Right lobe of liver (tissue), 6 donors: ENCODE measurements at regions not wholly inside any gene's neighbourhood (a gene's known extent, or its start where the extent isn't known, plus 50 kb on each side); places are given as distances from the start of the nearest gene placed in this dataset.
"Not testable (repeated sequence)": the region's sequence is repeated elsewhere in the genome, so short reads cannot be mapped to it uniquely, and the experiment has no call there.

Source experiments
- ATAC-seq, 4 donors: fragments of 200-7000 bp; cut with Tn5 transposase; one replicate each; pipeline ENCODE4 v1.9.1; 2020; ENCODE audit warnings: mild to moderate bottlenecking in 4 of 4, moderate library complexity in 4 of 4
- DNase-seq, 3 donors: peaks; one replicate each; pipeline ENCODE4 v3.0.0-alpha.2; 2020
- H3K27ac ChIP-seq, 3 donors: fragments of 200-600 bp; one replicate each; pipeline ENCODE4 v1.8.0; 2022
- H3K27me3 ChIP-seq, 2 donors: fragments of 200-600 bp; one replicate each; pipeline ENCODE4 v1.8.0; 2022
- H3K36me3 ChIP-seq, 4 donors: fragments of 200-600 bp; sonication (generic) in 1 of 4; one replicate each; pipeline versions ENCODE4 v1.5.1 to v1.8.0; 2017 to 2022; ENCODE audit warnings: control low read depth in 1 of 4
- H3K4me1 ChIP-seq, 4 donors: fragments of 200-600 bp; sonication (generic) in 1 of 4; one replicate each; pipeline versions ENCODE4 v1.5.1 to v1.8.0; 2017 to 2022; ENCODE audit warnings: control low read depth in 1 of 4
- H3K4me3 ChIP-seq, 3 donors: fragments of 200-600 bp; one replicate each; pipeline ENCODE4 v1.8.0; 2022
- H3K9me3 ChIP-seq, 4 donors: fragments of 200-600 bp; sonication (generic) in 1 of 4; one replicate each; pipeline versions ENCODE4 v1.5.1 to v1.8.0; 2017 to 2022; ENCODE audit warnings: control low read depth in 1 of 4
- POLR2A ChIP-seq: fragments of 450-650 bp; IDR thresholded peaks from one replicate; pipeline ENCODE4 v1.6.1; 2017; ENCODE audit warnings: antibody characterized with exemption, mild to moderate bottlenecking
- WGBS: methylation state at CpG from one replicate; pipeline ENCODE4 v1.1.6; 2018; ENCODE audit warnings: low coverage, low lambda C conversion rate; ENCODE audit not compliant: insufficient coverage; ENCODE audit errors: missing lambda C conversion rate; 5-methylcytosine and 5-hydroxymethylcytosine counted together
- intact Hi-C, 2 donors: fragments of 100-400 bp; cut with DNase I; formaldehyde crosslinking; loops; one replicate each; pipeline versions ENCODE4 v1.11.2 to v1.14.1; 2022
- TF ChIP-seq, protein P1 (sequence below), 4 donors: fragments of 200-600 bp in 3 of 4; fragments of 450-650 bp in 1 of 4; IDR thresholded peaks; one replicate each; pipeline versions ENCODE4 v1.5.1 to v1.8.0; 2016 to 2022; ENCODE audit warnings: antibody characterized with exemption in 4 of 4, mild to moderate bottlenecking in 2 of 4
- donor health status: DM: no; HTN: yes; CAD: no.
- donor health status: DM: no; HTN: no; CAD: no.
- donor health status: DM: no; HTN: no; CAD: no.
- donor health status: DM: no; HTN: yes; CAD: no.
- donor health status: DM: no; HTN: yes; CAD: no.

- ATAC-seq (no peak), DNase-seq (no peak)
- H3K4me3 ChIP-seq = no peak overlapping the region
- no peaks in the 10 kb centered on the region for H3K4me1 ChIP-seq
- no peaks in the 10 kb centered on the region for H3K9me3 ChIP-seq
- H3K27me3 ChIP-seq = no peaks in the 10 kb centered on the region
- no peak for TF ChIP-seq POLR2A
- TF ChIP-seq, protein P1, sequence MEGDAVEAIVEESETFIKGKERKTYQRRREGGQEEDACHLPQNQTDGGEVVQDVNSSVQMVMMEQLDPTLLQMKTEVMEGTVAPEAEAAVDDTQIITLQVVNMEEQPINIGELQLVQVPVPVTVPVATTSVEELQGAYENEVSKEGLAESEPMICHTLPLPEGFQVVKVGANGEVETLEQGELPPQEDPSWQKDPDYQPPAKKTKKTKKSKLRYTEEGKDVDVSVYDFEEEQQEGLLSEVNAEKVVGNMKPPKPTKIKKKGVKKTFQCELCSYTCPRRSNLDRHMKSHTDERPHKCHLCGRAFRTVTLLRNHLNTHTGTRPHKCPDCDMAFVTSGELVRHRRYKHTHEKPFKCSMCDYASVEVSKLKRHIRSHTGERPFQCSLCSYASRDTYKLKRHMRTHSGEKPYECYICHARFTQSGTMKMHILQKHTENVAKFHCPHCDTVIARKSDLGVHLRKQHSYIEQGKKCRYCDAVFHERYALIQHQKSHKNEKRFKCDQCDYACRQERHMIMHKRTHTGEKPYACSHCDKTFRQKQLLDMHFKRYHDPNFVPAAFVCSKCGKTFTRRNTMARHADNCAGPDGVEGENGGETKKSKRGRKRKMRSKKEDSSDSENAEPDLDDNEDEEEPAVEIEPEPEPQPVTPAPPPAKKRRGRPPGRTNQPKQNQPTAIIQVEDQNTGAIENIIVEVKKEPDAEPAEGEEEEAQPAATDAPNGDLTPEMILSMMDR (IDR thresholded peaks at IDR 0.05) = no peak
- no peaks in the 10 kb centered on the region for H3K36me3 ChIP-seq
- intact Hi-C loops = no loop called here
- H3K27ac ChIP-seq = no peak overlapping the region
- 83% methylated on average over 2 of the region's 2 CpGs for WGBS
Measured at GRCh38 chr18:65175681-65176080, 575.1 kb upstream of the CDH7 start.

- H3K4me1 ChIP-seq, intact Hi-C loops, H3K27ac ChIP-seq, H3K27me3 ChIP-seq, ATAC-seq, H3K36me3 ChIP-seq, DNase-seq, H3K9me3 ChIP-seq, H3K4me3 ChIP-seq: not testable (repeated sequence)
- 82% methylated on average over 5 of the region's 13 CpGs for WGBS
Measured at GRCh38 chr18:65162086-65162485, 588.7 kb upstream of the CDH7 start.

DNA sequence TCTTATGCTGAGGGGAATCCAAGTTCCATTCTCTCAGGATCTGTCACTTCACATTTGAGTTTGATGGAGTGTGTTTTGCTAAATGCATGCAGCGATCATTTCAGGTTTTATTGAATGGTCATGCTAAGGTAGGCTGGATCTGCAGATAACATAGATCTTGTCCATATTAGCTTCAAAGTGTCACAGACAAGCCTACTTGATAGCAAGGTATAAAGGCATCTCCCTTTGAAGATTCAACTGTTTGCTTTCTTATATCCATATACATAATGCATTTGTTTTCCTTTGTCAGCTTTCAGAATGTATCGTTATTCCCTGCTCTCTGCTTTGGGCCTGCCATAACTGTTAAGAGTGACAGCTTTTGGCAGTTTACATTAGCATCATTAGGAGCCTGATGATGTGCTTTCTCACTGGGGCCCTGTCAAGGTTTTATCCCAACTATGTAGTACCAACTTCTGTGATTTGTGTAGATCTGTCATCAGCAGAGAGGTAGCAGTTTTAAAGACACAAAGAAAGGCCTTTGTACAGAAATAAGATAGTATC lies 604.3 kb upstream of the CDH7 start:
- WGBS = 70% methylated on average over 2 of the region's 2 CpGs
- H3K4me3 ChIP-seq = no peak overlapping the region
- H3K4me1 ChIP-seq = no peaks in the 10 kb centered on the region
- ATAC-seq = no peak
- H3K9me3 ChIP-seq = no peaks in the 10 kb centered on the region
- no peak overlapping the region for H3K27ac ChIP-seq
- no peaks in the 10 kb centered on the region for H3K36me3 ChIP-seq
- TF ChIP-seq POLR2A = no peak
- TF ChIP-seq, protein P1 (IDR thresholded peaks at IDR 0.05) = no peak
- no peaks in the 10 kb centered on the region for H3K27me3 ChIP-seq
- intact Hi-C loops = no loop called here
- no peak for DNase-seq

GRCh38 chr18:65145312-65145711 lies 605.5 kb upstream of the CDH7 start:
- Histone ChIP-seq H3K9me3 (no peaks in the 10 kb centered on the region), H3K27me3 (no peaks in the 10 kb centered on the region), H3K27ac (no peak overlapping the region), H3K36me3 (no peaks in the 10 kb centered on the region), H3K4me3 (no peak overlapping the region), H3K4me1 (no peaks in the 10 kb centered on the region)
- TF ChIP-seq, protein P1 (IDR thresholded peaks at IDR 0.05) = no peak
- no peak for TF ChIP-seq POLR2A
- ATAC-seq (no peak), DNase-seq (no peak)
- intact Hi-C loops = no loop called here

GRCh38 chr18:65133610-65134009 lies 617.2 kb upstream of the CDH7 start:
- H3K36me3 ChIP-seq = no peaks in the 10 kb centered on the region
- ATAC-seq = no peak
- no peak overlapping the region for H3K4me3 ChIP-seq
- WGBS = 55% methylated on average over 1 of the region's 1 CpG
- no peaks in the 10 kb centered on the region for H3K9me3 ChIP-seq
- intact Hi-C loops = no loop called here
- TF ChIP-seq, protein P1 (IDR thresholded peaks at IDR 0.05) = no peak
- TF ChIP-seq POLR2A = no peak
- H3K4me1 ChIP-seq = no peaks in the 10 kb centered on the region
- no peak overlapping the region for H3K27ac ChIP-seq
- no peak for DNase-seq
- H3K27me3 ChIP-seq = no peaks in the 10 kb centered on the region
